Suprapubic skin (tissue), 4 donors: ENCODE measurements at regions not wholly inside any gene's neighbourhood (a gene's known extent, or its start where the extent isn't known, plus 50 kb on each side); places are given as distances from the start of the nearest gene placed in this dataset.

ENCODE experiments used
- POLR2A ChIP-seq, 2 donors: fragments of 450-650 bp; IDR thresholded peaks; one replicate each; pipeline ENCODE4 v1.6.1; 2017; ENCODE audit warnings: antibody characterized with exemption in 2 of 2, mild to moderate bottlenecking in 2 of 2, moderate library complexity in 2 of 2
- POLR2AphosphoS5 ChIP-seq, 3 donors: sonication (generic); formaldehyde crosslinking; IDR thresholded peaks; one replicate each; pipeline ENCODE4 v1.6.1; 2017; ENCODE audit warnings: antibody characterized with exemption in 3 of 3
- TF ChIP-seq, protein P1 (sequence below), 2 donors: fragments of 200-600 bp in 1 of 2; fragments of 450-650 bp in 1 of 2; sonication (generic) in 1 of 2; IDR thresholded peaks; one replicate each; pipeline ENCODE4 v1.5.1; 2016 to 2019; ENCODE audit warnings: antibody characterized with exemption in 2 of 2, mild to moderate bottlenecking in 1 of 2, moderate library complexity in 1 of 2

DNA sequence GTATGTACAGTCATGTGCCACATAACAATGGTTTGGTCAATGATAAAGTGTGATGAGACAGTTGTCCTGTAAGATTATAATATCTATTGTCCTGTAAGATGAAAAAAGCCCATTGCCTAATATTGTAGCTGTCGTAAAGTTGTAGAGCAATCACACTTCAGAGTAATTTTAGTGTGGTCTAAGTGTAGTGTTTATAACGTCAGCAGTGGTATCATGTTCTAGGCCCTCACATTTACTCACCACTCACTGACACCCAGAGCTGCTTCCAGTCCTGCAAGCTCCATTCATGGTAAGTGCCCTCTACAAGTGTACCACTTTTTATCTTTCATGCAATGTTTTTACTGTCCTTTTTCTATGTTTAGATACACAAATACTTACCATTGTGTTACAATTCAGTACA, 259.9 kb upstream of the RAB4A start:
- TF ChIP-seq, protein P1, sequence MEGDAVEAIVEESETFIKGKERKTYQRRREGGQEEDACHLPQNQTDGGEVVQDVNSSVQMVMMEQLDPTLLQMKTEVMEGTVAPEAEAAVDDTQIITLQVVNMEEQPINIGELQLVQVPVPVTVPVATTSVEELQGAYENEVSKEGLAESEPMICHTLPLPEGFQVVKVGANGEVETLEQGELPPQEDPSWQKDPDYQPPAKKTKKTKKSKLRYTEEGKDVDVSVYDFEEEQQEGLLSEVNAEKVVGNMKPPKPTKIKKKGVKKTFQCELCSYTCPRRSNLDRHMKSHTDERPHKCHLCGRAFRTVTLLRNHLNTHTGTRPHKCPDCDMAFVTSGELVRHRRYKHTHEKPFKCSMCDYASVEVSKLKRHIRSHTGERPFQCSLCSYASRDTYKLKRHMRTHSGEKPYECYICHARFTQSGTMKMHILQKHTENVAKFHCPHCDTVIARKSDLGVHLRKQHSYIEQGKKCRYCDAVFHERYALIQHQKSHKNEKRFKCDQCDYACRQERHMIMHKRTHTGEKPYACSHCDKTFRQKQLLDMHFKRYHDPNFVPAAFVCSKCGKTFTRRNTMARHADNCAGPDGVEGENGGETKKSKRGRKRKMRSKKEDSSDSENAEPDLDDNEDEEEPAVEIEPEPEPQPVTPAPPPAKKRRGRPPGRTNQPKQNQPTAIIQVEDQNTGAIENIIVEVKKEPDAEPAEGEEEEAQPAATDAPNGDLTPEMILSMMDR (IDR thresholded peaks at IDR 0.05), result no peak
- TF ChIP-seq POLR2A (IDR thresholded peaks at IDR 0.05) (no peak), POLR2AphosphoS5 (IDR thresholded peaks at IDR 0.05) (no peak)
